Fibroblast of upper back skin (primary cell): ENCODE measurements at regions not wholly inside any gene's neighbourhood (a gene's known extent, or its start where the extent isn't known, plus 50 kb on each side); places are given as distances from the start of the nearest gene placed in this dataset.
"Not testable (repeated sequence)": the region's sequence is repeated elsewhere in the genome, so short reads cannot be mapped to it uniquely, and the experiment has no call there.

Experiments
- DNase-seq: peaks from one replicate; pipeline ENCODE4 v3.0.0-alpha.2; 2013

GRCh38 chr6:23853566-23854133 is 272.4 kb upstream of the NRSN1 start:
- DNase-seq = not testable (repeated sequence)

- DNase-seq = not testable (repeated sequence)
Observed at GRCh38 chr6:23854154-23854553, 271.9 kb upstream of the NRSN1 start.

- DNase-seq = no peak
Observed at GRCh38 chr6:23855497-23856116, 270.4 kb upstream of the NRSN1 start.

- DNase-seq = no peak
Observed at GRCh38 chr6:23870496-23870895, 255.5 kb upstream of the NRSN1 start.

- DNase-seq = no peak
Observed at GRCh38 chr6:23873161-23873560, 252.9 kb upstream of the NRSN1 start.

GRCh38 chr6:23875006-23875405 is 251.0 kb upstream of the NRSN1 start:
- DNase-seq = no peak

GRCh38 chr6:23879816-23880215 is 246.2 kb upstream of the NRSN1 start:
- no peak for DNase-seq

GRCh38 chr6:23890543-23891227 is 235.3 kb upstream of the NRSN1 start:
- DNase-seq = peak; percentile 18

GRCh38 chr6:23905133-23905815 is 220.7 kb upstream of the NRSN1 start:
- no peak for DNase-seq

GRCh38 chr6:23910420-23910819 is 215.6 kb upstream of the NRSN1 start:
- DNase-seq = no peak

- no peak for DNase-seq
Observed at GRCh38 chr6:23927935-23928334, 198.1 kb upstream of the NRSN1 start.

GRCh38 chr6:23929201-23929600 is 196.8 kb upstream of the NRSN1 start:
- DNase-seq = no peak

GRCh38 chr6:23940466-23940865 is 185.5 kb upstream of the NRSN1 start:
- DNase-seq = peak; percentile 7

GRCh38 chr6:23951691-23952090 is 174.3 kb upstream of the NRSN1 start:
- no peak for DNase-seq

- DNase-seq = no peak
Observed at GRCh38 chr6:23952245-23952644, 173.8 kb upstream of the NRSN1 start.

GRCh38 chr6:23953976-23954375 is 172.0 kb upstream of the NRSN1 start:
- no peak for DNase-seq

- no peak for DNase-seq
Observed at GRCh38 chr6:23957017-23957416, 169.0 kb upstream of the NRSN1 start.

GRCh38 chr6:23964865-23965264 is 161.2 kb upstream of the NRSN1 start:
- DNase-seq = no peak

GRCh38 chr6:23969344-23969743 is 156.7 kb upstream of the NRSN1 start:
- no peak for DNase-seq

- no peak for DNase-seq
Observed at GRCh38 chr6:23977706-23978105, 148.3 kb upstream of the NRSN1 start.

- DNase-seq = peak; percentile 12
Observed at GRCh38 chr6:23980965-23981364, 145.1 kb upstream of the NRSN1 start.

GRCh38 chr6:23981923-23982322 is 144.1 kb upstream of the NRSN1 start:
- DNase-seq = no peak

GRCh38 chr6:23983735-23984134 is 142.3 kb upstream of the NRSN1 start:
- DNase-seq = no peak

- no peak for DNase-seq
Observed at GRCh38 chr6:23985015-23985414, 141.0 kb upstream of the NRSN1 start.
